ENCODE measurements at regions not wholly inside any gene's neighbourhood (a gene's known extent, or its start where the extent isn't known, plus 50 kb on each side); places are given as distances from the start of the nearest gene placed in this dataset.

GRCh38 chr1:190759807-190760206 is 282.1 kb upstream of the BRINP3 start:
- H3K27me3 Mint-ChIP-seq (ENCODE audit: low read depth) = no peaks in the 10 kb centered on the region
- POLR2A ChIA-PET = no interaction called here
- H3K36me3 Mint-ChIP-seq = no peaks in the 10 kb centered on the region
- DNase-seq (ENCODE audit: low spot score) = no peak
- H3K9me3 Mint-ChIP-seq = no peaks in the 10 kb centered on the region
- H3K4me1 Mint-ChIP-seq = no peaks in the 10 kb centered on the region
- H3K27ac Mint-ChIP-seq = no peak overlapping the region
- no peak for ATAC-seq
- CTCF ChIA-PET = no interaction called here
- TF ChIP-seq HMGXB4 (CRISPR knock-in tag; IDR thresholded peaks at IDR 0.05) (no peak), ZNF138 (CRISPR knock-in tag; conservative IDR thresholded peaks at IDR 0.05) (no peak), GRHL2 (CRISPR knock-in tag; IDR thresholded peaks at IDR 0.05; ENCODE audit: insufficient replicate concordance, severe bottlenecking) (no peak), TEAD4 (CRISPR knock-in tag; IDR thresholded peaks at IDR 0.05) (no peak), FOXJ3 (CRISPR knock-in tag; IDR thresholded peaks at IDR 0.05; ENCODE audit: borderline replicate concordance) (no peak), OVOL2 (CRISPR knock-in tag; IDR thresholded peaks at IDR 0.05; ENCODE audit: borderline replicate concordance) (no peak), MLX (CRISPR knock-in tag; IDR thresholded peaks at IDR 0.05) (no peak)
- no peak overlapping the region for H3K4me3 Mint-ChIP-seq

GRCh38 chr1:190762325-190762724 is 284.7 kb upstream of the BRINP3 start:
- H3K9me3 Mint-ChIP-seq = no peaks in the 10 kb centered on the region
- no peak for DNase-seq (ENCODE audit: low spot score)
- ChIA-PET CTCF (no interaction called here), POLR2A (no interaction called here)
- no peak overlapping the region for H3K27ac Mint-ChIP-seq
- H3K4me3 Mint-ChIP-seq = no peak overlapping the region
- no peaks in the 10 kb centered on the region for H3K27me3 Mint-ChIP-seq (ENCODE audit: low read depth)
- no peaks in the 10 kb centered on the region for H3K36me3 Mint-ChIP-seq
- ATAC-seq = no peak
- peaks cover 4% of the 10 kb centered on the region; the same call in 1 of the 2 replicates for H3K4me1 Mint-ChIP-seq
- TF ChIP-seq GABPB1 (CRISPR knock-in tag; IDR thresholded peaks at IDR 0.05) = no peak
- TF ChIP-seq HMGA2 (CRISPR knock-in tag; IDR thresholded peaks at IDR 0.05) = no peak
- no peak for TF ChIP-seq JUN (CRISPR knock-in tag; IDR thresholded peaks at IDR 0.05)
- TF ChIP-seq JAZF1 (CRISPR knock-in tag; IDR thresholded peaks at IDR 0.05) = no peak
- TF ChIP-seq ZNF425 (CRISPR knock-in tag; conservative IDR thresholded peaks at IDR 0.05) = no peak
- no peak for TF ChIP-seq ZNF671 (CRISPR knock-in tag; IDR thresholded peaks at IDR 0.05)
- no peak for TF ChIP-seq PREB (CRISPR knock-in tag; IDR thresholded peaks at IDR 0.05; ENCODE audit: borderline replicate concordance)
- no peak for TF ChIP-seq ESRRA (CRISPR knock-in tag; IDR thresholded peaks at IDR 0.05; ENCODE audit: borderline replicate concordance)
- TF ChIP-seq ZNF138 (CRISPR knock-in tag; conservative IDR thresholded peaks at IDR 0.05) = no peak
- no peak for TF ChIP-seq ELF4 (CRISPR knock-in tag; IDR thresholded peaks at IDR 0.05; ENCODE audit: low read depth)
- no peak for TF ChIP-seq ZNF281 (CRISPR knock-in tag; IDR thresholded peaks at IDR 0.05)
- no peak for TF ChIP-seq ZMAT4 (CRISPR knock-in tag; IDR thresholded peaks at IDR 0.05)
- no peak for TF ChIP-seq STAT6 (CRISPR knock-in tag; conservative IDR thresholded peaks at IDR 0.05; ENCODE audit: low read depth)
- TF ChIP-seq USF2 (CRISPR knock-in tag; IDR thresholded peaks at IDR 0.05) = no peak
- no peak for TF ChIP-seq RELA (CRISPR knock-in tag; IDR thresholded peaks at IDR 0.05; ENCODE audit: borderline replicate concordance)
- no peak for TF ChIP-seq GRHL2 (CRISPR knock-in tag; IDR thresholded peaks at IDR 0.05; ENCODE audit: insufficient replicate concordance, severe bottlenecking)
- TF ChIP-seq RORB (CRISPR knock-in tag; IDR thresholded peaks at IDR 0.05) = no peak
